ENCODE measurements at regions not wholly inside any gene's neighbourhood (a gene's known extent, or its start where the extent isn't known, plus 50 kb on each side); places are given as distances from the start of the nearest gene placed in this dataset.
"Not testable (repeated sequence)": the region's sequence is repeated elsewhere in the genome, so short reads cannot be mapped to it uniquely, and the experiment has no call there.

DNA sequence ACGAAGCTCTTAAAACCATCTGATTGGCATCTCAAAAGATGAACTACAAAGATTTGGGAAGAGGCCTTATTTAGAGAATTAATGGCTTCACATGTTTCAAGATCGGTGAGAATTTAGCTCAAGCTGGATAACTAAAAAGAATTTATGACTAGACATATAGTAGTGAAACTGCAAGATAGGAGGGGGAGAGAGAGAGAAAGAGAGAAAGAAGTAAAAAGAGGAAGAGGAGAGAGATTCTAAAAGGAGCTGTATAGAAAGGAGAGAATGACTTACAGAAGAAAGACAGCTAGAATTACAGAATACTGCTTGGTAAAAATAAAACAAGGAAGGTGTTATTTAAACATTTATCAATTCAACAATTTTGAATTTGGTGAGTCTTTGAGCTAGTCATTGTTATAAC is 592.3 kb downstream of the SH2D4B start:
- DNase-seq = no peak

DNA sequence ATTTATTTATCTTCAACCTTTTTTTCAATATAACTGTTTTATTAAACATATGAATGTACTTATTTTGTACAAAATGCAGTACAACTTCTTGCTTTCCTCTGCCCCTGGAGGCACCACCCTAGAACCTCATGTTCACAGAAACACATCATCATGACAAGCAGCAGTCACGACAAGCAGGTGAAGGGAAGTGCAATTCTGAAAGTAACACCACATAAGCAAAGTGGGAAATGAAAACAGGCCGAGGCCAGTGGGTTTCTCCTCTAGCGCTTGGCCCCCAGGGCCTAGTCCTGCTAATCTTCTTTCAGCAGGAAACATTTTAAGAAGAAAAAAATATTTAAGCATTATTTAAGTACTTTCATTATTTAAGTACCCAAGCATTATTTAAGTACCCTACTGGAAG is 598.1 kb downstream of the SH2D4B start:
- DNase-seq = no peak

DNA sequence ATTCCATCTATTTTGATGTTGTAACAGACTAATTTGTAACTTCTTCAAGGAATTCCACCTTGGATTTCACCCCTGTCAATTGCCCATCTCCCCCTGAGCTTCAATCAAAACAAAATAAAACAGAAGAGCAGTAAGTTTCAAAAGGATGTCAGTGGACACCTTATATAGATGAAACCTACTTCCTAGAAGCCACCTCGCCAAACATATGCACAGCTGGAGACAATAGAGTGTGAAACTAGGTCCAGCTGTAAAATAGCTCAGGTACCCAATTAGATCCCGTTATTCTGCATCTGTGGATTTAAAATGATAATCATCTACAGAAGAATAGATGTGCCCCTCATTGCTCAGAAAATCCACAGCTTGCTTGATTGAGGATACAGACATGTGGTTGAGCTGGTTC is 598.6 kb downstream of the SH2D4B start:
- DNase-seq = no peak

- no peak for DNase-seq
Measured at GRCh38 chr10:81145975-81146374, 608.3 kb downstream of the SH2D4B start.

- DNase-seq = no peak
Measured at GRCh38 chr10:81146436-81146835, 608.7 kb downstream of the SH2D4B start.

DNA sequence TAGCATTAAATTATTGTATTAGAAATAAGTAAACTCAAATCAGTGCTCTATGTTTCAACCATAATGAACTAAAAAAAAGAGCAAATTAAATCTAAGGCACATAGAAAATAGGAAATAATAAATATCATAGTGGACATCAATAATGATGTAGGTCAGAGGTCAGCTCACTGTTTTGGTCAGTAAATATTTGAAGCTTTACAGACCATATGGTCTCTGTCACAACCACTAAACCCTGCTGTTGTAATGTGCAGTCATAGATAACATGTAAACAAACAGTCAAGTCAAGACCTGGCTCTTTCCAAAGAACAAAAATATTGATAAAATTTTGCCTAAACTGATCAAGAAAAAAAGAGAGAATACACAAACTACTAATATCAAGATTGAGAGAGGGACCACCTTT is 615.0 kb downstream of the SH2D4B start:
- no peak for DNase-seq

GRCh38 chr10:81157681-81158080 is 620.0 kb downstream of the SH2D4B start:
- DNase-seq = no peak

DNA sequence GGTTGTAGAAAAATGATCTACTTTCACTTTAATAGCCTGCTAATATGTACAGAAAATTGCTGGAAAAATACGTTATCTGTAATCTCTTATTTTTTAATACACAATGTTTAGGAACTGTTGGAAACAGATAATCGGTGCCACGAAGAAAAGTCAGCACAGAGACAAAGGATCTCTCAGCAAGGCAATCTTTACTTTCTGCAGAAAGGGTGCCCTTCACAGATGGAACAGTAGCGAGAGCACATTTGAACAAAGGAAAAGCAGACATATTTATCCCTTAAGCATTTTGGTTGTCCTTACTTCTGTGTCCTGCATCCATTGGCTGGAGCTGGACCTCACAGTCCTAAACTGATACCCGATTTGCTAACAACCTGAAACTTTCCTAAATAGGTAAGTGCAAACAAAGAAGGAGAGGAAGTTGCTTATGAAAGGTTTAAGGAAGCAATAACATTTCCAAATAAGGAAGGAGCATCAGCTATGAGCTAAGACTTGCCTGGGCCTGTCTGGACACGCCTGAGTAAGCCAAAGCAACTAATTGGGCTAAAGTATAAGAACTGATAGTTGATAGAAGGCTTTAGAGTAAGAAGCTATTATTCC is 640.0 kb downstream of the SH2D4B start:
- DNase-seq = no peak

GRCh38 chr10:81179324-81179723 is 641.6 kb downstream of the SH2D4B start:
- DNase-seq = no peak

DNA sequence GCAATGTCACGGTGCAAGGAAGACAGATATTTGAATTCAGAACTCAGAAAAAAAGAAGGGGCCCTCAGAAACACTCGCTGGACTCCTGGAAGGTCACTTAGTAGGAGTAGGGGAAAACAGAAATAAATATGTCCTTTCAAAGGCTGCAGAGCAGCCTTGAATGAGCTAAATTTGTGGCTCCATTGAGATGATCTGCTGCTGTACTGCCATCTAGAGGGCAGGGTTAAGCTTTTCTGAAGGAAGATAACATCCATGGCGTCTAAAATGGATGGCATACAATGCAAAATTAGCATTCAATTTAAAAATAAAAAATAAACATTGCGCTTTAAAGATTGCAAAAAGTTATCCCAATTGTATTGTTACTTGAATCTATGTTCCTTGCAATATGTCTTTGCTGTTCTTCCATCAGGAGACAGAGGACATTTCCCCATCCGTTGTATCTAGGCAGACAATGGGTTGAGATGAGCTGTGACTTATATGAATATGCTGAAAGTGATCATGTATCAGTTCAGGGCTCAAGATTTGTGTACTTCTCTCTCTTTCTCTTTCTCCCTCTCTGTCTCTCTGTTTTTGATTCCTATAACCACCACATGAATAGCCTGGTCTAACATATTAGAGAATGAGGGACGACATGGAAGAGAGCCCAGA is 642.2 kb downstream of the SH2D4B start:
- no peak for DNase-seq

DNA sequence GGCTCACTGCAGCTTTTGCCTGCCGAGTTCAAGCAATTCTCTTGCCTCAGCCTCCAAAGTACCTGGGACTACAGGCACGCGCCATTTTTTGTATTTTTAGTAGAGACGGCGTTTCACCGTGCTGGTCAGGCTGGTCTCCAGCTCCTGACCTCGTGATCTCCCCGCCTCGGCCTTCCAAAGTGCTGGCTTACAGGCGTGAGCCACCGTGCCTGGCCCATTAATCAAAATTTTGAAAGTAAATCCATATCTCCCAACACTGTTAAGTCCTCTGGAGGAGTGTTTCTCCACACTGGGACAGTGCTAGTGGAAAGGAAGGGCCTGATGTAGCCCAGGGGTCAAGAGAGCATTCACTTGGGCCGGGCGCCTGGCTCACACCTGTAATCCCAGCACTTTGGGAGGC is 644.6 kb downstream of the SH2D4B start:
- DNase-seq = no peak

- DNase-seq = no peak
Measured at GRCh38 chr10:81192221-81192788, 654.6 kb downstream of the SH2D4B start.

GRCh38 chr10:81200801-81201200 is 663.1 kb downstream of the SH2D4B start:
- DNase-seq = no peak

GRCh38 chr10:81207359-81207758 is 667.6 kb upstream of the NRG3 start:
- DNase-seq = not testable (repeated sequence)

GRCh38 chr10:81213370-81213769 is 661.6 kb upstream of the NRG3 start:
- DNase-seq = no peak

DNA sequence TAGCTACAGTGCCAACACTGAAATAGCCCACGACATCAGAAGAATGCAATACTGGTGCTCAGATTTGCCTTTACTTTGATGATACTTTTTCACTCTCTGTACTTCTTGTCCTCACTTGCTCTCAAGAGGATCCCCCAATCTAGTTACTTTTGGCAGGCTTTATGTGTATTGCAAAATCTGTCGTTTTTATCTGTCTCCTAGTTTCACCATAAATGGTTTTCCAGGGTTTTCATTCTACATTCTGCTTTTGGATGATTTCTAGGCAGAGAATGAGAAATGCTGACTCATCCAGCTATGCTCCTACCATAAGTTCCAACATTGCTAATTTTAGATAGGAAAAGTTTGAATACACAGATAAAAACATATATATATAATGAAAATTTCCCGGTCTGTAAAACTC is 659.5 kb upstream of the NRG3 start:
- no peak for DNase-seq

- no peak for DNase-seq
Measured at GRCh38 chr10:81216949-81217348, 658.0 kb upstream of the NRG3 start.

GRCh38 chr10:81218307-81218706 is 656.7 kb upstream of the NRG3 start:
- DNase-seq = no peak

DNA sequence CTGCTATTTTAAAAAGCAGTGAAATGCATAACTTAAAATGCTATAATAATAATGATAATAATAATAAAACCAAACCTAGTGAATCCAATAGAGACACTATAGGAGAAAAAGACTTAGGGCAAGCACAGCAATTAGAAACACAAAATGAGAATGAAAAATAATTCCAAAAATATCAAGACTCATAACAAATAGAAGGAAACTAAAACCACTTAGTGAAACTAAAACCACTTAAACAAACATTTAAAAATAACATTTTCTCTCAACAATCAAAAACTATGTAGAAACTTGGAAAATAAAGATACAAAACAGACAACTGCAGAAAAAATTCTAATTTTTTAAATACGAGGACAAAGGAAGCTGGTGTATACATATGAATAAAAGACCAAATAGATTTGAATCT is 655.2 kb upstream of the NRG3 start:
- DNase-seq = no peak

DNA sequence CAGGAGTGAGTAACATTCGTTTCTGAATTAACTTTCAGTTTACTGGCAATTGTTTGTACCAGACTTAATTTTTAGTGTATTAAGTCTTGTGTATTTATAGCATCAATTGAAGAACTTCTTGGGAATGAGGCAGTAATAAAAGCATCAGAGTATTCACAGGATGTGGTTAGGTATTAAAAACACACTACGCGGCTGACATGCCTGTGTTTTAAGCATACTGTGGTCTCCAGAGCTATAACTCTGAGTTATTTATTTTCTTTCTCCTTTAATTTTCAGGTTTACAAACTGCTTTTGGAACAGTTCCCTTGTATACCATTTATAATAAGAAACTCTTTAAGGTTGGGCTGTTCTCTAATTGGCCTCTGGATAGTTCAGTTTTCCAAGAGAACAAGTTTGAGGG is 626.1 kb upstream of the NRG3 start:
- no peak for DNase-seq

DNA sequence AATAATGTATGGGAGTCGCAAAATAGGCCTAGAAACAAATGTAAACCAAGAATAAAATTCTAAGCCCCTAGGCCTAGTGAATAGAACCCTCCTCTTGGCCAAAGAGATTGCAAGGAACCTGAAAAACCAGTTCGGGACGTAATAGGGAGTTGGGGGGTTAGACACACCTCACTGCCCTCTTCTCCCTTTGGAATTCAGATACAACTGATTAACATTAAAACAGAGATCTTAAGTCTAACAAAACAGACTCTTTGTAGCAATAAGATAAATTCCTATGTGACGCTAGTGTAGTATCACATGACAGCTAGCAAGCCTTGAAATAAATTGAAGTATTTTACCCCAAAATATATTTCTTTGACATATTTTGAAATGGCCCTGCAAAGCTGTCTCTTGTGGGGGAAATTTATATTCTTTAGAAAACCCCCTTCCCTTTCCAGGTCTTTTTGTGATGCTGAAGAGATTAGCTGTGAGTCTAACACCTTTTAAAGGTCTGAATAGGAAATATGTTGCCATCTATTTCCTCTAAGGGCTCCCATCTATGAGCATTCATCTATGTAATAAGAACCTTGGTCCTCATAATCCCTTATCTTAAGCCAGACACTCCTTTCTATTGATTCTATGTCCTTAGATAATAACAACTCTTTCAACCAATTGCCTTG is 623.4 kb upstream of the NRG3 start:
- DNase-seq = no peak

- DNase-seq = not testable (repeated sequence)
Measured at GRCh38 chr10:81264991-81265390, 610.0 kb upstream of the NRG3 start.

- DNase-seq = no peak
Measured at GRCh38 chr10:81270051-81270450, 604.9 kb upstream of the NRG3 start.
